Progenitor cell of endocrine pancreas (in vitro differentiated cells): ENCODE measurements at regions not wholly inside any gene's neighbourhood (a gene's known extent, or its start where the extent isn't known, plus 50 kb on each side); places are given as distances from the start of the nearest gene placed in this dataset.

Source experiments
- DNase-seq: peaks from one replicate; pipeline ENCODE4 v3.0.0; 2021; ENCODE audit warnings: low spot score; ENCODE audit not compliant: unreplicated experiment
- H3K27ac Mint-ChIP-seq: 2 replicates; pipeline ENCODE4 v1.8.0; 2021; ENCODE audit warnings: mild to moderate bottlenecking, moderate library complexity, mixed read lengths
- H3K27me3 Mint-ChIP-seq: 2 replicates; pipeline ENCODE4 v1.8.0; 2021; ENCODE audit warnings: mixed read lengths
- H3K36me3 Mint-ChIP-seq: 2 replicates; pipeline ENCODE4 v1.8.0; 2022; ENCODE audit warnings: mixed read lengths; ENCODE audit not compliant: insufficient read depth
- H3K4me1 Mint-ChIP-seq: 2 replicates; pipeline ENCODE4 v1.8.0; 2021; ENCODE audit warnings: low read depth, mixed read lengths
- H3K4me3 Mint-ChIP-seq: 2 replicates; pipeline ENCODE4 v1.8.0; 2021; ENCODE audit warnings: low read depth, mild to moderate bottlenecking, moderate library complexity, mixed read lengths
- H3K9me3 Mint-ChIP-seq: 2 replicates; pipeline ENCODE4 v1.8.0; 2021; ENCODE audit warnings: low read depth, mixed read lengths
- CTCF ChIP-seq: fragments of 200-600 bp; sonication (generic); IDR thresholded peaks from one replicate; pipeline ENCODE4 v1.5.0; 2021; ENCODE audit warnings: antibody characterized with exemption, mild to moderate bottlenecking; ENCODE audit not compliant: unreplicated experiment

- no peaks in the 10 kb centered on the region for H3K27me3 Mint-ChIP-seq
- TF ChIP-seq CTCF = no peak
- H3K27ac Mint-ChIP-seq = no peak overlapping the region
- H3K9me3 Mint-ChIP-seq = peaks cover 47% of the 10 kb centered on the region
- H3K4me3 Mint-ChIP-seq = no peak overlapping the region
- H3K36me3 Mint-ChIP-seq = no peaks in the 10 kb centered on the region
- no peaks in the 10 kb centered on the region for H3K4me1 Mint-ChIP-seq
- DNase-seq = no peak
These were observed 869.0 kb downstream of the SH3BGRL start for GRCh38 chrX:82070948-82071347.

- DNase-seq = no peak
- Mint-ChIP-seq H3K36me3 (peaks cover 1% of the 10 kb centered on the region), H3K4me3 (no peak overlapping the region), H3K27me3 (no peaks in the 10 kb centered on the region), H3K27ac (no peak overlapping the region), H3K9me3 (peaks cover 49% of the 10 kb centered on the region), H3K4me1 (no peaks in the 10 kb centered on the region)
- no peak for TF ChIP-seq CTCF
These were observed 879.1 kb downstream of the SH3BGRL start for GRCh38 chrX:82081027-82081426.

GRCh38 chrX:82087699-82088098 lies 885.8 kb downstream of the SH3BGRL start:
- Mint-ChIP-seq H3K36me3 (peaks cover 5% of the 10 kb centered on the region), H3K9me3 (peaks cover 75% of the 10 kb centered on the region), H3K4me3 (no peak overlapping the region), H3K27me3 (no peaks in the 10 kb centered on the region), H3K4me1 (no peaks in the 10 kb centered on the region), H3K27ac (no peak overlapping the region)
- TF ChIP-seq CTCF = no peak
- DNase-seq = no peak

- no peak for TF ChIP-seq CTCF
- Mint-ChIP-seq H3K27ac (no peak overlapping the region), H3K9me3 (peaks cover 73% of the 10 kb centered on the region), H3K36me3 (peaks cover 3% of the 10 kb centered on the region), H3K4me3 (no peak overlapping the region), H3K4me1 (no peaks in the 10 kb centered on the region), H3K27me3 (no peaks in the 10 kb centered on the region)
- no peak for DNase-seq
These were observed 890.4 kb downstream of the SH3BGRL start for GRCh38 chrX:82092307-82092706.

- Mint-ChIP-seq H3K9me3 (peaks cover 55% of the 10 kb centered on the region), H3K4me3 (no peak overlapping the region), H3K4me1 (no peaks in the 10 kb centered on the region), H3K27ac (no peak overlapping the region), H3K27me3 (no peaks in the 10 kb centered on the region), H3K36me3 (no peaks in the 10 kb centered on the region)
- TF ChIP-seq CTCF = no peak
- no peak for DNase-seq
These were observed 923.2 kb downstream of the SH3BGRL start for GRCh38 chrX:82125103-82125502.
